NCI-H2196 treated with DMSO at 0.1 percent for 48 hours (cell line): ENCODE measurements at regions not wholly inside any gene's neighbourhood (a gene's known extent, or its start where the extent isn't known, plus 50 kb on each side); places are given as distances from the start of the nearest gene placed in this dataset.
"Not testable (repeated sequence)": the region's sequence is repeated elsewhere in the genome, so short reads cannot be mapped to it uniquely, and the experiment has no call there.

ENCODE experiments used
- DNase-seq: peaks from one replicate; lab custom pipeline; 2025; ENCODE audit not compliant: unreplicated experiment; lab: John Stamatoyannopoulos, UW

DNA sequence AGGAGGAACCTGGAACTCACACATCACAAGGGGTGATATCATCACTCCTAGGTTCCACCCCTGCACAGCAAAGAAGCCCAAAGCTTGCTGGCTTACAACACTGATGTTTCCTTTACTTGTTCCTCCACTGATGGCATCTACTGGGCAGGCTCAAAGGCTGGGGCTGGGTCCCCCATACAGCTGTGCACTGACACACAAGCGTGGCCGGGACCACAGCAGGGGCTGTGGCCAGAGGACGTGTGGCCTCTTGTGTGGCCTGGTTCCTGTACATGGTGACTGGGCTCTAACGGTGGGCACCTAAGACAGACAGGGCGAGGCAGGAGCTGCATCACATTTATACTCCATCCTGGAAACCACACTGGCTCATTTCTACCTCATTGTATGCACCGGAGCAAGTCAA, 264.4 kb upstream of the FOXF1 start:
- no peak for DNase-seq

DNA sequence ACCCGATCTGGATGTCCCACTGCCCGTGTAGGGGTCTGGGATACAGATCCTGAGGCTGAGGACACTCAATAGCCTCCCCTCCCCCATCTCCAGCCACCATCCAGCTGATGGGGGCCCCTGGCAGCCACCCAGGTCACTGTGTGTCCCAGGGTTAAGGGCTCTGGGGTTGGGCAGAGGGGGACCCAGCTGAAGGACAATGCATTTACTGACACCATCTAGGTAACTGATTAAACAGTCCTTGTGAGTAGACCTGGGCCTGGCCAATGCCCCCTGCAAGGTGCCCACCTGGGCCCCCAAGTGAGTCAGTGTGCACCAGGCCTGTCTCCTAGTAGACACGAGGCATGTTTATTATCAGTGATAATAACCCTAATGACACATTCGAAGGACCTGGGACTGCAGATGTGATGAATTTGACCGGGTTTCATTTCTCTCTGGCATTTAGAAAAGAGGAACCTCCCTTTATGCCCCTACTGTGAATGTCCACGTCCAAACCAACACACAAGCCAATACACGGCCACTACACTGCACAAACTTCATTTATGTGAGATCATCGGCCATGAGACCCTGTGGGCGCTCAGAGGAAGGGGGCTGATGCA, 261.9 kb upstream of the FOXF1 start:
- no peak for DNase-seq

DNA sequence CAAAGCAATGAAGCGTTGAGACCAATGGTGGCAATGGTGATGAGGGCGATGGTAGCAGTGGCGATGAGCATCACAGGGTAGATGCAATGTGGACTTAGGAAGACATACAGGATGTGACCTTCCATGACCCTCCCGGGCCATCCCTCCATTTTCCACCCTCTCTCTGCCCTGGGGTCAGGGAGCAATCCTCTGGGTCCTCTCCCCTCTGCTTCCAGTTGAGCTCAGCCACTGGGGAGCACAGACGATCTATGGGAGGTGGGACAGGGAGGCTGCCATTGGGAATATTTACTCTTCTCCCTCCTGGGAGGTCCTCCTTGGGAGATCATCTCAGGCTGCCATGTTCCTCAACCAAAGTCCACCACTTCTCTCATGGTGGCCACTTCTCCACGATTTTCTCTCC, 260.7 kb upstream of the FOXF1 start:
- DNase-seq, result no peak

DNA sequence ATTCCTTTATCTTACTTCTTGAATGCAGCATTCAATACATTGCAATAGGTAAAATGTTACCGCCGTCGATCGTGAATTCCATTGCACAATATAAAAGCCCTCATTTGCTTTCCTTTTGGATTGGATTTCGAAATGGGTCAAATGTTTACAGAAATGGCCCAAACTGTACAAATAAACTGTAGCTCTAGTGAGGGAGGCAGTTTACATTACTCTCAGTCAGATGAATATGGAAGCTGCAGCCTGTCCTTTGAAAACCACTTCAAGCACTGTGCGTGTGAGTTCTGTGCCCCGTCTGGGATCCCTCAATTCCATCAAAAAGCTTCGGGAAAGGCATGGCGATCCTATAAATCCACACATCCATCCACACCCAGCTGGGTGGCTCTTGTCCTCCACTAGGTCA, 258.6 kb upstream of the FOXF1 start:
- DNase-seq, result no peak

DNA sequence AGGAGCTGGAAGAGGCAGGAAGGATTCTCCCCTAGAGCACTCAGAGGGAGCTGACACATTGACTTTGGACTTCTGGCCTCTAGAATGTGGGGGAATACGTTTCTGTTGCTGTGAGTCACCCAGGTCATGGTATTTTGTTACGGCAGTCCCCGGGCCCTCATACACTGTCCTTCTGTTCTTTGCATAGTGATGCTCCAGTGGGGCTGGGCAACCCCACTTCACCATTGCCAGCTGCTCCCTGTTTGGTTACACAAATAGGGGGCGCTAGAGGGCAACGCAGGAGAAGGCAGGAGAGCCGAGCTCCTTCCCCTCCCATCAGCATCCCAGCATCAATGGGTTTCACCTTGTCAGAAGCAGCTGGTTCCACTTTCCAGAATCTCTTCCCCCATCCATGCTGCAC, 257.7 kb upstream of the FOXF1 start:
- no peak for DNase-seq

DNA sequence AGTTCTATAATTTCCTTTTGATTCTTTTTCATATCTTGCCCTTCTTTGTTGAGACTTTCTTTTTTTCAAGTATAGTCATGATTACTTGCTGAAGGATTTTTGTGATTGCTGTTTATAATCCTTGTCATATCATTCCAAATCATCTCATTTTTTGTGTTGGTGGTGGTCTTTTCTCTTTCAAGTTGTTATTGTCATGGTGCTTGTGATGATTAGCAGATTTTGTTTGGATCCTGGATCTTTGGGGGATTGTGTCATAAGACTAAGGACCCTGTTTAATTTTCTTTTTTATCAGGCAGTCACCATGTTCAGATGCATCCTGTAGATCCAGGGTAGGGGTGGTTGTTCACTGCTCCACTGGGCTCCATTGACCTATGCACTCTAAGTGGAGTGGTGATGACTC, 254.4 kb upstream of the FOXF1 start:
- no peak for DNase-seq

DNA sequence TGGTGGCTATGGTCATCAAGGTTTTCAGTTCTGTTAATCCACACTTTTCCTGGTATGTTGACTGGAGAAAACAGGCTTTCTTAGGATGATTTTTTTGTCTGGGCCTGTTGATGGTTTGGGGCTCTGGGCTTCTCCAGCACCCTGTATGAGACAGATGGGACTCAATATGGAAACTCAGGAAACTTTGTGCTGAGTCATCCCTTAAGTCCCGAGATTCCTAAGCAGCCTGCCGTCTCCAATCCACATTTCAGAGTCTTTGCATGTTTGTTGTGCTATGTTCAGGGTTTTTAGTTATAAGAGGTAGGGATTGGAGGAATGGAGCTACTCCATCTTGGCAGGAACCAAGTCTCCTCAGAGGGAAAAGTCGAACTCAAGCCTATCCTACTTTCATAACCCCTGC, 253.3 kb upstream of the FOXF1 start:
- no peak for DNase-seq

DNA sequence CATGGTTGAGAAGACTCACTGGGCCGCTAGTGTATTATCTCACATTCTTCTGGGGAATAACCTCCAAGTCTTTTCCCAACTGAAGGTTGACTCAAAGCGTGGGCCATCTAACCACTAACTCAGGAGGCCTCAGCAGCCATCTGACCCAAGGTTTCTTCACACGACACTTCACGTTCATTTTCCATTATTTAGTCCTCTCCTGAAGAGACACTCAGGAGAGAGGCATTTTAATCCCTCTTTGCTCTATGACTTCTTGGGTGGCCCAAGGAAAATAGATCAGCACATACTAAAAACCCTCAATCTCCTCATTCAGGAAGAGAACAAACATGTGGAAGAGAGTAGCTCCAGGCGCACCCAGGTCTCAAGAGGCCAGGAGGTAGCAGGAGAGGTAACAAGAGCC, 252.8 kb upstream of the FOXF1 start:
- DNase-seq, result no peak

DNA sequence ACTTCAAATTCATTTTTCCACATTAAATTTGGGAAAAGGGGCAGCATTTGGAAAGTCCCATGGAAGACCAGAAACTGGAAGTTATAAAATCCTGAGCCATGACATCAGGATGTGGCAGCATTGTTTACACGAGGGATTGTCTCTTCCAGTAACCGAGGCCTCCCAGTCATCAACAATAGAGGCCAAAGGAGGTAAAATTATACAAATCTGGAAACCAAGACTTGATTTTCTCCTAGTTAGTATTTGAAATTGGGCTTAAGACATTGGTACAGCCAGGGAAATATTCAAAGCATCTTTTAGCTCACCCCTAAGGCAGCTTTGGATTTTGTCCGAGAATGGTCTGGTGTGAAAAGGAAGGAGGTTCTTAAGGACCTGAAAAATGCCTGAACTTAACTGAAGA, 251.6 kb upstream of the FOXF1 start:
- DNase-seq, result no peak

DNA sequence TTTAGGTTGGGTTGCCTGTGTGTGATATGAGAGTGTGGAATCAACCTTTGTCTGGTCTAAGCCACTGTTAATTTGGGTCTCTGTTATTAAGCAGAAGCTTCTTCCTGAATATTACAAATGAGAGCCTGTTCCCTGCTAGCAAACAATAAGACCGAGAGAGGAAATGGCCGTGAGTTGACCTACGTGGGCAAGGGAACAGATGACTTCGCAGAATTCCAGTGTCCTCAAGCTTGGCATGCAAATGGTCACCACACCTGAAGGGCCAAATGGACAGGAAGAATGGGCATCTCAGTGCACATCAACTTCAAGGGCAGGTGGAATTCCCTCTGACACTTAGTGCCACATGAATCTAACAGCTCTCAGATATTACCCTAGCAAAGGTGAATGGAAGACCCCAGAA, 250.8 kb upstream of the FOXF1 start:
- no peak for DNase-seq

DNA sequence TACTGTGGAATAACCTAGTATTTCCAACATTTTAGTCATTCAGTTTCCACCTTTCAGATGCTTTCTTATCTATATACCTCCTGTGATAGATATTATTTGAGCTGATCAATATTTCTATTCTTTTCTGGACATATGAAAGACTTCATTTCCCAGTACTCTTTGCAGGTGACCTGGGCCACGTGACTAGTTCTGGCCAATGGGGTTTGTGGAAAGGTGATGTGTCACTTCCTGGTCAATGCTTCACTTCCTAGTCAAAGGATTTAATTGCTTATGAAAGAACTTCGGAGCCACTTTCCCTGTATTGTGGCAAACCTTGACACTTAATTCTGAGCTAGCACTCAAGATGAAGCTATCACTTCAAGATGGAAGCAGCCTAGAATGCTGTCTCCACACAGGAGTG, 248.9 kb upstream of the FOXF1 start:
- no peak for DNase-seq

DNA sequence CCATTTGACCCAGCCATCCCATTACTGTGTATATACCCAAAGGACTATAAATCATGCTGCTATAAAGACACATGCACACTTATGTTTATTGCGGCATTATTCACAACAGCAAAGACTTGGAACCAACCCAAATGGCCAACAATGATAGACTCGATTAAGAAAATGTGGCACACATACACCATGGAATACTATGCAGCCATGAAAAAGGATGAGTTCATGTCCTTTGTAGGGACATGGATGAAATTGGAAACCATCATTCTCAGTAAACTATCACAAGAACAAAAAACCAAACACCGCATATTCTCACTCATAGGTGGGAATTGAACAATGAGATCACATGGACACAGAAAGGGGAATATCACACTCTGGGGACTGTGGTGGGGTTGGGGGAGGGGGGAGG, 242.7 kb upstream of the FOXF1 start:
- DNase-seq, result not testable (repeated sequence)

DNA sequence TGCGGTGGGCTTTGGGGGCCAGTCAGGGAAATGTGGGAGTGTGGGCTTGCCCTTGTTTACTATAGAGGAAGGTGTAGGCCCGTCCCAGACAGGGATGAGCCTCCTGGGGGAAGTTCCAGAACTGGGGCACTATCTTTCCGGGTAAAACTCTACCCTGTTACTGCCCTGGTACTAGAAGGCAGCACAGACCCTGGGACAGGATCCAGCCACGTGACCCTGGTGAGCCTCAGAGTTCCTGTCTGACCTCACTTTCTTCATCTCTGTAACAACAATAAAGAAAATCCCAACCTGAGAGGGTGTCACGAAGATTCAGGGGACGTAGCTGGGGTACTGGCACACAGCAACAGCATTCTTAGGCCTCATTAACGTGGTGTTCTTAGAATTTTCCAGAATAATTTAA, 239.6 kb upstream of the FOXF1 start:
- DNase-seq, result no peak

DNA sequence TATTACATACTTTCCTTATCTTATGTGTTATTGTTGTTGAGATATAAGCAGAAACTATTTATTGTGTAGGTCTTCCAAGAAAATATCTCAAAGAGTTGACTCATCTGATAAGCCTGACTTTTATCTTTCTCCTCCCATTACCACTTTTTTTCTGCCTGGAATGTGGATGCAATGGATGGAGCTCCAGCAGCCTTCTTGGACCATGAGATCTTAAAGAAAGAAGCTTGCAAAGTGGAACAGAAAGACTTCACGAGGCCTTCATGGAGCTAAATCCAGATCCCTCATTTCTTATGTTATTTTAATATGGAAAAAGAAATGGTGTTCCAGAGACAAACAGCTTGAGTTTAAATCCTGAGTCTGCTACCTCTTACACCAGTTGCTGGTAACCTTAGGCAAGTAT, 237.6 kb upstream of the FOXF1 start:
- DNase-seq, result no peak

DNA sequence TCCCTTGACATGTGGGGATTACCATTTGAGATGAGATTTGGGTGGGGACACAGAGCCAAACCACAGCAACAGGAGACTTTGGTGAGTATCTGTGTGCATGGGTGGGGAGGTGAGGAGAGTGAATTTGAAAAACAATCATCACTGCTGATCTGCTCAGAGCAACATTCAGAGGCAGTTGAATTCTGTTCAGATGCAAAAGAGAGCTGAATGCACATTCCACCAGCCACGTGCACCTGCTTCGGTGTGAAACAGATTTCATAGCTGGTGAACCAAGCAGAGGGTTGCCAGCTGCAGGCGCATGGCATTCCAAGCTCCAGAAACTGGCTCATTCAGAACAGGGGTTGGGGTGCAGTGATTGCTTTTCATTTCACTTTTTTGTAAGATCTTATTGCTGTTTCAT, 233.1 kb upstream of the FOXF1 start:
- DNase-seq, result no peak

DNA sequence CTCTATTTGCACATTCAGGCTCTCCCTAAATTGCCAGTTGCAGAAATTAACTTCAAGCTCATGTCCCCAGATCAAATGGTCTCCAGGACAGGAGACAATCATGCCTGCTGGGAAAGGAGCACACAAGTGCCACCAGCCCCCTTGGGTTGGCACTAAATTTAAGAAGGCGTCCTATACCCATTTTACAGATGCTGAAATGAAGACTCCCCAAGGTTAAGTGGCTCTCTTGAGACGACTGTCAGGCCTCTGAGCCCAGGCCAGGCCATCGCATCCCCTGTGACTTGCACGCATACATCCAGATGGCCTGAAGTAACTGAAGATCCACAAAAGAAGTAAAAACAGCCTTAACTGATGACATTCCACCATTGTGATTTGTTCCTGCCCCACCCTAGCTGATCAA, 232.5 kb upstream of the FOXF1 start:
- DNase-seq, result not testable (repeated sequence)

DNA sequence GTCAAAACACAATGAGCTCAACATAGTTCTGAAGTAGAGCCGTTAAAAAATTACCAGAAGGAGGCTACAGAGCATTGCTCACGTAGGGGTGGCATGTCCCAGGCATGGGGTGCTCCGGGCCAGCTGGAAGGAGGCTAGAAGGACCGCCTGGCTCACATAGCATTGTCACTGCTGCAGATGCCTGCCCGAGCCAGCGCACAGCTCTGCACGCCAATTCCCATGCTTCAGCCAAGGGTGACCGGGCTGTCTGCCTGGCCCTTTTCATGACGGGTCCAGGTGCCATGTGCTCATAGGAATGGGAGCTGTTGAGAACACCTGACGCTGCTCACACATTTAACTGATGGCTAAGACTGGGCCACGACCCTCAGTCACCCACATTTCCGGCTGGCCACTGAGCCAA, 228.9 kb upstream of the FOXF1 start:
- no peak for DNase-seq

DNA sequence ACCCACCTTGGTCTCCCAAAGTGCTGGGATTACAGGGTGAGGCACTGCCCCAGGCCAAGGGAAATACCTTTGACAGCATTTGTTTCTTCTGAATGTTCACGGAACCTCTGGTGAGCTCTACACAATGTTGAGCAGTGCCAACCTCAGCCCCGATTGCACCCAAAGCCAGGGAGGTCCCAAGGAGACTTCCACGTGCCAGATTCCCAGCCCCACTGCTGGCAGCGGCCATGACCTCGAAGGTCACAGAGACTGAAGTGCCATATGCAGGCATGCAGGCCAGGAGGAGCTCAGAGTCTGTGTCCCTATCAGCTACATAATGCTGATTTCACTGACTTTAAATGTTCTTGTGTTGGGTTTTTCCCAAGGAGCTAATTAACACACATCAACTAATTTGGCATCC, 226.4 kb upstream of the FOXF1 start:
- DNase-seq, result no peak

DNA sequence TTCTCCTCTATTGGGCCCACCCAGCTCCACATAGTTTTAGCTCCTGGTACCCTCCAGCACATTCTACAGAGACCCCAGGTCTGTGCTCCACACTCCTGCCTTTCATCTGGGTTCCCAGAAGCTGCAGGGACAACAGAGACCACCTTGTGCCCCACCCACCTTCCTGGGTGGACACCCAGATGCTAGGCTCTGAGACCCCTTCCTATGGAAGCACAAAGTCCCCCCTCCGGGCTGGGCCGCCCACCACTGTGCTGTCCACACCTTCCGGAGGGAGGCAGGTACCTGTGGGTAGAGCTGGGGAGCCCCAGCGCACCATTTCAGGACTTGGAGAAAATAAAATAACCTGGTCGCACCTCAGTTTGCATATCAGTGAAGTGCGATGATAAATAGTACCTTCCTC, 224.9 kb upstream of the FOXF1 start:
- no peak for DNase-seq

DNA sequence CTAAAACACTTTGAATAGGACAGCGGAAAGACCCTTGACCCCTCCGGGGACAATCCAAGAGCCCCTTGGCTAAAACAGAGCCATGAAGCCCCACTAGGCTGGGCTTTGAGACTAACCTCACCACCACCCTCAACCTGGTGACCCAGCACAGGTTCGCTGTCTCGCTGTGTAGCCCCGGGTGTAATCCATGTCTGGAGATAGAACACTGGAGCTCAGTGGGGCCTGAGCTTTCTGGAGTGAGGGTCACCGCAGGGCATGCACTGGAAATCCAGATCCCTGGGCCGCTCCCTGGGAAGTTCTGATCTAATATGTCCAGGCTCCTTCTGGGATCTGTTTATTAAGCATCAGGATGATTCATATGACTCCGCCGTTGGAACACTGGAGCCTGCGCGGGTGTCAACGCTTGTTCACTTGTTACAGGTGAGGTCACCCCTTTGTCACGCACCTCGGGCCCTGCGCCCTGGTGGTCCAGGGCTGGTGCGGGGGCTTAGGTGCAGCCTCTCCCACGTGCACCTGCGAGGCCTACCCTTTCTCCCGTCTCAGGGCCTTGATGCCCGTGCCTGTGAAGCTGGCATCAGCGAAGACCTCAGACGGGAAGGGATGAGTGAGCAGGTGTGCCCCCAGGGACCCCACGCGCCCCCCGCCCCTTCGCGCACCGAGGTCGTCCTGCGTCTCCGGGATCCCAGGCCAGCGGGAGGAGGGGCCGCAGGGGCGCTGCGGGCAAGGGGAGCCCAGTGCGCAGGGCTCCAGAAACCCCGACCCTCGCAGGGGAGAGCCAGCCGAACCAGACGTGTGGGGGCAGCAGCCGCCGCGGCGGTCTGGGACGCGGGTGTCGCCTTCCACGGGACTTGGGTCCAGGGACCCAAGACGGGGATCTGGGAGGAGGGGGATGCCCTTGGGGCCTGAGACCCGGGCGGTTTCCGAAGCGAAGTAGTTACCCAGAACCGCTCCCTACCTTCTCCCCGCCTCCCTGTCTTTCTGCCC, 224.1 kb upstream of the FOXF1 start:
- DNase-seq, result no peak

DNA sequence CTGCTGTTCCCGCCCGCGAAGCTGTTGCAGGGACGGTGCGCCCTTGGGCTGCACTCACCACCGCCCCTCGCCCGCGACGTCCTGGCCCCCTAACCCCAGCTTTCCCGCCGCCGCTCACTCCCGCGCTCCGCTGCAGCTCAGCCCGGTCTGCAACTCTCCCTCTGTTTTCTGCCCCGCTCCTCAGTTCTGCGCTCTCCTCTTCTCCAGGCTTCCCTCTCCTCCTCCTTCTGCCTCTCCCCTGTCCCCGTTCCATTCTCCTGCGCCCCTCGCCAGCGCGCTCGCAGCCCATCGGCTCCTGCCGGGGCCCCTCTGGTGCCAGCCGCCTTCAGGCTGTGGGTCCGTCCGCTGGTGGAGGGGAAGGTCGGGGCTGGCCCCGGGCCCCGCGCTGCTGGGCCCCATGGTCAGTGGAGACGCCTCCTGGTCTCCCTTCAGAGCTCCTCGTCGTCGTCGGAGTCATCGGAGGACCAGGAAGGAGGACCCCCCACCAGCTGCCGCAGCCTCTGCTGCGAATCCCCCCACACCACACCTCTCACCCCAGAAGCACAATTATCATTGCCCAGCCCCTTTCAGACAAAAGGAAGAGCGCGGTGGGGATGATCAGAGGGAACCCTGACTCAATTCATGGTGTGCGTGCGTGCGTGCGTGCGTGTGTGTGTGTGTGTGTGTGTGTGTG, 223.2 kb upstream of the FOXF1 start:
- DNase-seq, result no peak

DNA sequence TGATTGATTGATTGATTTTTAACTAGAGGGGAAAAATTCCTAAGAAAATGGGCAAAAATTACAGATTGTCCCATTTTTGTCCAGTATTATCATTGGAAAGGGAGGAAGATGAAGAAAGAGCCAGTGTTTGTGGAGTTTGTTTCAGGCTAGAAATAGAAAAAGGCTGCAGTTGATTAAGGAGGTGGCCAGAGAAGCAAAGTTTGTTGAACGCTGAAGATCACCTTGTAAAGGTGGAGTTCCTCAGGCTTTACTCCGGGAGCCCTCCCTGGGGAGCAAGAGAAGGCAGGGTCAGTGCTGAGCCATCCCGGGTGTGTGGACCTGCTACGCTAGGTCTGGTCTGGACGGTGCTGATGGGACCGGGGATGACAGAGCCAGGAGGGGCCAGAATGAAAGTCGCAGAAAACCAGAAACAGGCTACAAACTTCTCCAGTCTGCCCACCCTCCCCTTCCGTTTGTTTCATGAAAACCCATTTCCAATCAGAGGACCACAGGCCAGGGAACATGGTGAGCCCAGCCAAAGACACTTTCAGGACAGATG, 222.6 kb upstream of the FOXF1 start:
- no peak for DNase-seq
